ENCODE measurements at regions not wholly inside any gene's neighbourhood (a gene's known extent, or its start where the extent isn't known, plus 50 kb on each side); places are given as distances from the start of the nearest gene placed in this dataset.

GRCh38 chr16:77030600-77030999 lies 160.4 kb upstream of the MON1B start:
- H3K4me3 ChIP-seq, result no peak overlapping the region
- no peaks in the 10 kb centered on the region for H4K20me1 ChIP-seq (ENCODE audit: insufficient read depth, poor library complexity, severe bottlenecking)
- H3K27ac ChIP-seq, result no peak overlapping the region
- H3K79me2 ChIP-seq, result no peaks in the 10 kb centered on the region
- 48% methylated on average over 1 of the region's 1 CpG for WGBS (ENCODE audit: low lambda C conversion rate, missing lambda C conversion rate)
- H3K36me3 ChIP-seq (replicated peaks; ENCODE audit: insufficient read depth, low read depth), result no peaks in the 10 kb centered on the region
- no peaks in the 10 kb centered on the region for H3K27me3 ChIP-seq
- H2AFZ ChIP-seq, result no peak overlapping the region
- no peaks in the 10 kb centered on the region for H3K9me3 ChIP-seq (ENCODE audit: low read depth)
- TF ChIP-seq, protein P1, sequence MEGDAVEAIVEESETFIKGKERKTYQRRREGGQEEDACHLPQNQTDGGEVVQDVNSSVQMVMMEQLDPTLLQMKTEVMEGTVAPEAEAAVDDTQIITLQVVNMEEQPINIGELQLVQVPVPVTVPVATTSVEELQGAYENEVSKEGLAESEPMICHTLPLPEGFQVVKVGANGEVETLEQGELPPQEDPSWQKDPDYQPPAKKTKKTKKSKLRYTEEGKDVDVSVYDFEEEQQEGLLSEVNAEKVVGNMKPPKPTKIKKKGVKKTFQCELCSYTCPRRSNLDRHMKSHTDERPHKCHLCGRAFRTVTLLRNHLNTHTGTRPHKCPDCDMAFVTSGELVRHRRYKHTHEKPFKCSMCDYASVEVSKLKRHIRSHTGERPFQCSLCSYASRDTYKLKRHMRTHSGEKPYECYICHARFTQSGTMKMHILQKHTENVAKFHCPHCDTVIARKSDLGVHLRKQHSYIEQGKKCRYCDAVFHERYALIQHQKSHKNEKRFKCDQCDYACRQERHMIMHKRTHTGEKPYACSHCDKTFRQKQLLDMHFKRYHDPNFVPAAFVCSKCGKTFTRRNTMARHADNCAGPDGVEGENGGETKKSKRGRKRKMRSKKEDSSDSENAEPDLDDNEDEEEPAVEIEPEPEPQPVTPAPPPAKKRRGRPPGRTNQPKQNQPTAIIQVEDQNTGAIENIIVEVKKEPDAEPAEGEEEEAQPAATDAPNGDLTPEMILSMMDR (IDR thresholded peaks at IDR 0.05; ENCODE audit: poor library complexity), result no peak
- TF ChIP-seq EZH2phosphoT487 (IDR thresholded peaks at IDR 0.05; ENCODE audit: low read depth, severe bottlenecking, unreplicated experiment), result no peak
- TF ChIP-seq EZH2 (IDR thresholded peaks at IDR 0.05; ENCODE audit: borderline replicate concordance), result no peak
- no peak for DNase-seq (ENCODE audit: low spot score)
- peaks cover 9% of the 10 kb centered on the region for H3K4me1 ChIP-seq (ENCODE audit: insufficient read depth)
- no peaks in the 10 kb centered on the region for H3K9me2 ChIP-seq (replicated peaks; ENCODE audit: insufficient read depth)
- H3K4me2 ChIP-seq, result no peak overlapping the region

- Histone ChIP-seq H3K27ac (no peak overlapping the region), H3K4me2 (no peak overlapping the region), H2AFZ (no peak overlapping the region), H3K9me2 (replicated peaks; ENCODE audit: insufficient read depth) (no peaks in the 10 kb centered on the region), H3K79me2 (no peaks in the 10 kb centered on the region), H3K9me3 (ENCODE audit: low read depth) (no peaks in the 10 kb centered on the region), H3K27me3 (no peaks in the 10 kb centered on the region), H4K20me1 (ENCODE audit: insufficient read depth, poor library complexity, severe bottlenecking) (no peaks in the 10 kb centered on the region), H3K4me1 (ENCODE audit: insufficient read depth) (peaks cover 9% of the 10 kb centered on the region), H3K36me3 (replicated peaks; ENCODE audit: insufficient read depth, low read depth) (no peaks in the 10 kb centered on the region), H3K4me3 (no peak overlapping the region)
- no peak for DNase-seq (ENCODE audit: low spot score)
- TF ChIP-seq EZH2phosphoT487 (IDR thresholded peaks at IDR 0.05; ENCODE audit: low read depth, severe bottlenecking, unreplicated experiment), result no peak
- 88% methylated on average over 2 of the region's 2 CpGs for WGBS (ENCODE audit: low lambda C conversion rate, missing lambda C conversion rate)
Measured at GRCh38 chr16:77033516-77033915, 157.5 kb upstream of the MON1B start.

DNA sequence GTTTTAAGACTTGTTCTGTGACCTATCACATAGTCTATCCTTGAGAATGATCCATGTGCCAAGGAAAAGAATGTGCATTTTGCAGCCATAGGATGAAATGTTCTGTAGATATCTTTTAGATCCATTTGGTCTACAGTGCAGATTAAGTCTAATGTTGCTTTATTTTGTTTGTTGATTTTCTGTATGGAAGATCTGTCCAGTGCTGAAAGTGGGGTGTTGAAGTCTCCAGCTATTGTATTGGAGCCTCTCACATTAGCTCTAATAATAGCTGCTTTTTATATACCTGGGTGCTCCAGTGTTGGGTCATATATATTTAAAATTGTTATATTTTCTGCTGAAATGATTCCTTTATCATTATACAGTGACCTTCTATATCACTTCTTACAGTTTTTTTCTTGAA lies 155.6 kb upstream of the MON1B start:
- Histone ChIP-seq H4K20me1 (ENCODE audit: insufficient read depth, poor library complexity, severe bottlenecking) (no peaks in the 10 kb centered on the region), H2AFZ (no peak overlapping the region), H3K9me3 (ENCODE audit: low read depth) (no peaks in the 10 kb centered on the region), H3K4me3 (no peak overlapping the region), H3K36me3 (replicated peaks; ENCODE audit: insufficient read depth, low read depth) (no peaks in the 10 kb centered on the region), H3K79me2 (no peaks in the 10 kb centered on the region), H3K27me3 (no peaks in the 10 kb centered on the region), H3K27ac (no peak overlapping the region), H3K4me2 (no peak overlapping the region), H3K9me2 (replicated peaks; ENCODE audit: insufficient read depth) (no peaks in the 10 kb centered on the region), H3K4me1 (ENCODE audit: insufficient read depth) (peaks cover 7% of the 10 kb centered on the region)
- no peak for DNase-seq (ENCODE audit: low spot score)
- no peak for TF ChIP-seq EZH2phosphoT487 (IDR thresholded peaks at IDR 0.05; ENCODE audit: low read depth, severe bottlenecking, unreplicated experiment)
- no peak for TF ChIP-seq EZH2 (IDR thresholded peaks at IDR 0.05; ENCODE audit: borderline replicate concordance)
- TF ChIP-seq, protein P1 (IDR thresholded peaks at IDR 0.05; ENCODE audit: poor library complexity), result no peak

DNA sequence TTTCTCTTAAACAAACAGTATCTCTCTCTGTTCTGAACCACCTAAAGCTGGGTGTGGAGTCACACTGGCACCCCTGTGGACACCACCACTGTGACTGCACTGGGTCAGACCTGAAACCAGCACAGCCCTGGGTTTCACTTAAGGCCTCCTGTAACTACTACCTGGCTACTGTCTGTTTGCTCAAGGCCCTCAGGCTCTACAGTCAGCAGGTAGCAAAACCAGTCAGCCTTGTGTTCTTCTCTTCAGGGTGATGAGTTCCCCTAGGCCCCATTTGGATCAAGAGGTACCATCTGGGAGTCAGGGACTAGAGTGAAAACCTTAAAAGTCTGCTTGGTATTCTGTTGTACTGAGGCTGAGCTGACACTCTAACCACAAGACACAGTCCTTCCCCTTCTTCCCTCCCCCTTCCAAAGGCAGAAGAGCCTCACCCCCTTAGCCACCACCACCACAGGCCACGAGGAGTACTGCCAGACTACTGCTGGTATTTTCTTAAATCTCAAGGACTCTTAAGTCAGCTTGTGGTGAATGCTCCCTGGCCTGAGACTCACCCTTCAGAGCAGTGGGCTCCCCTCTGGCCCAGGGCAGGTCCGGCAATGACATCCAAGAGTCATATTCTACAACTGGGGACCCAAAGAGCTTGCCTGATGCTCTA lies 153.2 kb upstream of the MON1B start:
- Histone ChIP-seq H3K9me2 (replicated peaks; ENCODE audit: insufficient read depth) (no peaks in the 10 kb centered on the region), H3K4me3 (no peak overlapping the region)
- 90% methylated on average over 2 of the region's 2 CpGs for WGBS (ENCODE audit: low lambda C conversion rate, missing lambda C conversion rate)

More for the DNA sequence above, 153.2 kb upstream of the MON1B start:
- Histone ChIP-seq H3K27ac (no peak overlapping the region), H2AFZ (no peak overlapping the region), H3K36me3 (replicated peaks; ENCODE audit: insufficient read depth, low read depth) (no peaks in the 10 kb centered on the region), H4K20me1 (ENCODE audit: insufficient read depth, poor library complexity, severe bottlenecking) (no peaks in the 10 kb centered on the region), H3K4me1 (ENCODE audit: insufficient read depth) (no peaks in the 10 kb centered on the region), H3K9me3 (ENCODE audit: low read depth) (no peaks in the 10 kb centered on the region), H3K4me2 (no peak overlapping the region), H3K27me3 (no peaks in the 10 kb centered on the region), H3K79me2 (no peaks in the 10 kb centered on the region)
- DNase-seq (ENCODE audit: low spot score), result no peak
- TF ChIP-seq EZH2phosphoT487 (IDR thresholded peaks at IDR 0.05; ENCODE audit: low read depth, severe bottlenecking, unreplicated experiment) (no peak), EZH2 (IDR thresholded peaks at IDR 0.05; ENCODE audit: borderline replicate concordance) (no peak)

Data from hepatocyte (in vitro differentiated cells).